GM19463 (cell line): ENCODE measurements at regions not wholly inside any gene's neighbourhood (a gene's known extent, or its start where the extent isn't known, plus 50 kb on each side); places are given as distances from the start of the nearest gene placed in this dataset.

Source experiments
- ATAC-seq: cut with Tn5 transposase; IDR thresholded peaks from one replicate; pipeline ENCODE4 v1.9.1; 2021; ENCODE audit warnings: mild to moderate bottlenecking, moderate library complexity; ENCODE audit not compliant: unreplicated experiment

GRCh38 chr11:112881461-112881860 is 79.8 kb upstream of the NCAM1 start:
- no peak for ATAC-seq

- ATAC-seq = no peak
These were observed 78.5 kb upstream of the NCAM1 start for GRCh38 chr11:112882494-112883381.

GRCh38 chr11:112884012-112884767 is 77.0 kb upstream of the NCAM1 start:
- no peak for ATAC-seq

DNA sequence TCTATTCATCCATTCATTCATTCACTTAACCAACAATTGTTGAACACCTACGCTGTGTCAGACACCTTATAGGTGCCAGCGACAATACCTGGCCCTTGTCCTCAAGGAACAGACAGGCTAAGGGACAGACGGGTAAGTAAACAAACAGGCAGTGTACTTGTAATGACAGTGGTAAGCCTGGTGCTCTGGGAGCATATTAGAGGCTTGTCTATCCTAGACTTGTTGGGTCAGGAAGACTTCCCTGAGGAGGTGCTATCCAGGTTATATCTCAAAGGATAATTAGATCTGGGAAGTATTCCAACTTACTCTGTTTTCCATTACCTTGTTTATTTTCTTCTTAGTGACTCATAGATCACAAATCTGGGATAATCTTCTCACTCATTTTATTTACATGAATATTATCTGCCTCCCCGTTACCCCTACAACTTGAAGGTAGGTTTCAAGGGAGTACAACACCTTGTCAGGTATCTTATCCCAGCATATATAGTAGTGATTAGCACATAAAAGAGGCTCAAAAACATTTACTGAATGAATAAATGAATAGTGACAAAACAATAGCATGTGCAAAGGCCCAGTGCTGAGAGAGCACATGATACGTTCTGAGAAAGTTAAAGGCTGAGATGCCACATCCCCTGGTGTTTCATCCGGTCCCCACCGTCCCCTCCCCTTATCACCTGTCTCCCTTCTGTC is 75.3 kb upstream of the NCAM1 start:
- no peak for ATAC-seq

GRCh38 chr11:112886434-112887370 is 74.5 kb upstream of the NCAM1 start:
- no peak for ATAC-seq

GRCh38 chr11:112889446-112889845 is 71.8 kb upstream of the NCAM1 start:
- no peak for ATAC-seq

- no peak for ATAC-seq
These were observed 61.8 kb upstream of the NCAM1 start for GRCh38 chr11:112899235-112900006.

DNA sequence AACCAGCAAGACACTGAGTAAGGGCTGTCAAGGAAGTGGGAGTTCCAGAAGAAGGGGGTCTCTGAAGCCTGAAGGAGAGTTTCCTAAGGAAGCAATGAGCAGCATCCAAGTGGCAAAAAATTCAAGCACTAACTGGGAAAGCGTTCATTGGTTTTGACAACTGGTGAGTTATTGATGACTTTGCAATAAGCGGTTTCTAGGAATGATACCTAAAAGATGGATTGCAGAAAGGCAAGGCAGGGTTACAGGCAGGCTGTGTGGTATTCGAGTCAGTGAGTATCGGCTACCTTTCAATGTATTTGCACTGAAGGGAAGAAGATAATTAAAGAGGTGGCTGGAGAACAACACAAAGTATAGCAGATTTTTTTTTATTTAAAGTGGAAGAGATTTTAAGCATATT is 59.3 kb upstream of the NCAM1 start:
- ATAC-seq = no peak

DNA sequence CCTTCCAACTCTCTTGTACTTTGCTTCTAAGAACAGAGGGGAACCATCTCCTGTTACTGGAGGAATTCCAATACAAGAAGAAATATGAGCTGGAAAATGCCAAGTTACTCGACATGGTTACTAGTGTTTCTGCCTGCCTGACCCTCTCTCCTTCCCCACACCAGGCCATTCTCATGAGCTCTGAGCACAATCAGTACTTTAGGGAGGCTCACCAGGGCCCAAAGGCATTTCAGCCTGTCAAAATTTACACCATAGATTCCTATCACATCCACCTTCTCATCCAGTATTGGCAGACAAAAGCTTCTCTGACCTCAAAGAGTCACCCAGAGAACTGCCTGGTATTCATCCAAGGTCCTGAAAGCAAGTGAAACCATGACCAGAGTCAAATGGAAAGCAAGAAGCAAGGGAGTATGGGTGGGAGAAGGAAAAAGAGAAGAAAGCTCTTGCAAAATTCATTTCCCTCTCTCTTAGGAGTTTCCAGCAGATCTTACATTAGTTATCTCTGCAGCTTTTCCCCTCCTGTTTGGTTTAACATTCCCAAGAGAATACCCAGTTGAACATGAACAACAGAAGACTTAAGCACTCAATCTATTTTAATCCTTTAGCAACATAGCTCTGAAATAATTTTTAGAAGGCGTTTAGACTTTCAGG is 58.7 kb upstream of the NCAM1 start:
- ATAC-seq = no peak

GRCh38 chr11:112903340-112903739 is 57.9 kb upstream of the NCAM1 start:
- no peak for ATAC-seq

DNA sequence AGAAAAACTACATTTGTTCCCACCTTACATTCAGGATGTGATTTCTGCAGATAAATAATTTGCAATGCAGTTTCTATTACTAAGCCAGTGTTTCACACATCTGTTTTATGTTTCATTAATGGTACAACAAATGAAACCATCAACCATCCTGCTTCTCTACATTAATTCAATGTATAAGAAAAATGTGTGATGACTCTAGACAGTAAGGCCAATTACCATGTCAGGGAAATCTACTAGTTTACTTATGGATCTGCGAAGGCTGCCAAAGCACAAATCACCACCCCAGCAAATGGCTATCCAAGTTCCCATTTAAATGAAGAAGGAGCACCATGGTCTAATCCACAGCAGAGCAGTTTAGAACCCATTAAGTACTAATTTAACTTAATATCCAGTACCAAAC is 50.1 kb upstream of the NCAM1 start:
- no peak for ATAC-seq
